ENCODE measurements at regions not wholly inside any gene's neighbourhood (a gene's known extent, or its start where the extent isn't known, plus 50 kb on each side); places are given as distances from the start of the nearest gene placed in this dataset.

DNA sequence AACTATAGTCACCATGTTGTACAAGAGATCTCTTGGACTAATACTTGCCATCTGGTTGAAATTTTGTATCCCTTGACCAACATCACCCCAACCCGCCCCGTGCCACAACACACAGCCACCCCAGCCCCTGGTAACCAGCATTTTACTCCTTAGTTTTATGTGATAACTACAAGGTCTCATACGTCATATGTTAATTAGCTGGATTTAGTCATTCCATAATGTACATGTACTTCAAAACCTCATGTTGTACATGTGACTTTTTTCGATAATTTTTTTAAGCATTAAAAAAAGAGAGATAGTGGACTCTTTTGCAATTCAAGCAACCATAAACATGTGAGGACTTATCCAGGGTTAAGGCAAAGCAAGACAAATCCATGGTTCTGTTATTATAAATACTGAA lies 773.4 kb upstream of the NOVA1 start:
- no peak overlapping the region for H3K9ac ChIP-seq (ENCODE audit: low read length)
- no peaks in the 10 kb centered on the region for H3K27me3 ChIP-seq (ENCODE audit: low read length)
- H3K9me3 ChIP-seq (ENCODE audit: insufficient read depth, low read length): peaks cover 2% of the 10 kb centered on the region; the same call in 1 of the 2 replicates
- no peak for TF ChIP-seq EZH2phosphoT487 (conservative IDR thresholded peaks at IDR 0.05; ENCODE audit: low read length)
- TF ChIP-seq, protein P1, sequence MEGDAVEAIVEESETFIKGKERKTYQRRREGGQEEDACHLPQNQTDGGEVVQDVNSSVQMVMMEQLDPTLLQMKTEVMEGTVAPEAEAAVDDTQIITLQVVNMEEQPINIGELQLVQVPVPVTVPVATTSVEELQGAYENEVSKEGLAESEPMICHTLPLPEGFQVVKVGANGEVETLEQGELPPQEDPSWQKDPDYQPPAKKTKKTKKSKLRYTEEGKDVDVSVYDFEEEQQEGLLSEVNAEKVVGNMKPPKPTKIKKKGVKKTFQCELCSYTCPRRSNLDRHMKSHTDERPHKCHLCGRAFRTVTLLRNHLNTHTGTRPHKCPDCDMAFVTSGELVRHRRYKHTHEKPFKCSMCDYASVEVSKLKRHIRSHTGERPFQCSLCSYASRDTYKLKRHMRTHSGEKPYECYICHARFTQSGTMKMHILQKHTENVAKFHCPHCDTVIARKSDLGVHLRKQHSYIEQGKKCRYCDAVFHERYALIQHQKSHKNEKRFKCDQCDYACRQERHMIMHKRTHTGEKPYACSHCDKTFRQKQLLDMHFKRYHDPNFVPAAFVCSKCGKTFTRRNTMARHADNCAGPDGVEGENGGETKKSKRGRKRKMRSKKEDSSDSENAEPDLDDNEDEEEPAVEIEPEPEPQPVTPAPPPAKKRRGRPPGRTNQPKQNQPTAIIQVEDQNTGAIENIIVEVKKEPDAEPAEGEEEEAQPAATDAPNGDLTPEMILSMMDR (IDR thresholded peaks at IDR 0.05; ENCODE audit: insufficient read depth, low read length, poor library complexity, severe bottlenecking): no peak
- H3K9me2 ChIP-seq (replicated peaks; ENCODE audit: insufficient read depth, low read length): no peaks in the 10 kb centered on the region
- H3K4me2 ChIP-seq (ENCODE audit: low read depth, low read length, poor library complexity, severe bottlenecking): no peak overlapping the region
- no peak overlapping the region for H3K27ac ChIP-seq (ENCODE audit: low read depth, low read length)
- H3K4me3 ChIP-seq (ENCODE audit: insufficient read depth, low read length, poor library complexity, severe bottlenecking): no peak overlapping the region
- H3K79me2 ChIP-seq (ENCODE audit: insufficient read depth, low read length): no peaks in the 10 kb centered on the region
- no peaks in the 10 kb centered on the region for H3K36me3 ChIP-seq (ENCODE audit: low read length)
- H3F3A ChIP-seq (ENCODE audit: insufficient read depth): no peaks in the 10 kb centered on the region
- no peaks in the 10 kb centered on the region for H4K20me1 ChIP-seq (ENCODE audit: low read depth, low read length)
- H2AFZ ChIP-seq (ENCODE audit: low read depth, low read length, severe bottlenecking): no peak overlapping the region

DNA sequence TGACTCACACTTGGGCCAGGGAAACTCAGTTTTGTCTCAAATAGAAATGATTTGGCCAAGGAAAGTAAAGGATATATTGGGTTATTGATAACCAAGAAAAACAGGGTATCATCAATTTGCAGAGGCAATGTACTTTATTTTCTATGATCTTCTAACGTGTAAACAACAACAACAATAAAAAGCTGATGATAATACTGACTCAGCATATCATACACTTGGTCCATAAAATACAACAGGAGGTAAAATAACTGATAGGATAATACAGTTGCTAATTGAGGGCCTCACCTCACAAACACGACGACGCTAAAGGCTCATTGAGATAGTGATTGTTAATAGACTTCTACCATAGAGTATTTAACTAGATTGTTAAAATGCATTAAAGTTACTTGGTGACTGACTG lies 774.0 kb upstream of the NOVA1 start:
- no peaks in the 10 kb centered on the region for H4K20me1 ChIP-seq (ENCODE audit: low read depth, low read length)

DNA sequence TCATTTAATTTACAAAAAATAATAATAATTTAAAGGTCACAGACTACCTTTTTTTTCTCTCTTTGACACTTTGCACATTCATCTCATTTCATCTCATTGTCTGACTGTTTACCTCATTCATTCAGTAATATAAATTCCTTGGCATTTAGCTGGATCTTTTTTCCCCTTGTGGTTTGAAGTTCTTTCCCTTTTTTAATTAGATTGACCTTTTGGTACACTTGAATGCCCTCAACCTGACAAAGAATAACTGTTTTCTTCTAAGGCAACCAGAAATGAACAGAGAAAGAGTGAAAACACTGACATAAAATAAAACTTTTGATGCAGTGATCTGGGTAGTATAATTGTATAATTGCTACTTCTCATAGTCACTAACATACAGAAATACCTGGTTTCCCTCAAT lies 774.9 kb upstream of the NOVA1 start:
- Histone ChIP-seq H3K27ac (ENCODE audit: low read depth, low read length) (no peak overlapping the region), H3F3A (ENCODE audit: insufficient read depth) (no peaks in the 10 kb centered on the region), H3K4me3 (ENCODE audit: insufficient read depth, low read length, poor library complexity, severe bottlenecking) (no peak overlapping the region), H3K9me2 (replicated peaks; ENCODE audit: insufficient read depth, low read length) (no peaks in the 10 kb centered on the region), H3K79me2 (ENCODE audit: insufficient read depth, low read length) (no peaks in the 10 kb centered on the region), H4K20me1 (ENCODE audit: low read depth, low read length) (no peaks in the 10 kb centered on the region), H3K4me2 (ENCODE audit: low read depth, low read length, poor library complexity, severe bottlenecking) (no peak overlapping the region), H3K9ac (ENCODE audit: low read length) (no peak overlapping the region), H2AFZ (ENCODE audit: low read depth, low read length, severe bottlenecking) (no peak overlapping the region), H3K36me3 (ENCODE audit: low read length) (no peaks in the 10 kb centered on the region), H3K27me3 (ENCODE audit: low read length) (no peaks in the 10 kb centered on the region), H3K9me3 (ENCODE audit: insufficient read depth, low read length) (peaks cover 5% of the 10 kb centered on the region; the same call in 1 of the 2 replicates)
- TF ChIP-seq, protein P1 (IDR thresholded peaks at IDR 0.05; ENCODE audit: insufficient read depth, low read length, poor library complexity, severe bottlenecking): no peak
- TF ChIP-seq EZH2phosphoT487 (conservative IDR thresholded peaks at IDR 0.05; ENCODE audit: low read length): no peak

More for the DNA sequence above, 774.0 kb upstream of the NOVA1 start:
- H3K9me3 ChIP-seq (ENCODE audit: insufficient read depth, low read length): peaks cover 5% of the 10 kb centered on the region; the same call in 1 of the 2 replicates
- no peaks in the 10 kb centered on the region for H3K27me3 ChIP-seq (ENCODE audit: low read length)
- no peak overlapping the region for H3K4me2 ChIP-seq (ENCODE audit: low read depth, low read length, poor library complexity, severe bottlenecking)
- TF ChIP-seq EZH2phosphoT487 (conservative IDR thresholded peaks at IDR 0.05; ENCODE audit: low read length): no peak
- TF ChIP-seq, protein P1 (IDR thresholded peaks at IDR 0.05; ENCODE audit: insufficient read depth, low read length, poor library complexity, severe bottlenecking): no peak
- no peak overlapping the region for H3K4me3 ChIP-seq (ENCODE audit: insufficient read depth, low read length, poor library complexity, severe bottlenecking)
- no peaks in the 10 kb centered on the region for H3K79me2 ChIP-seq (ENCODE audit: insufficient read depth, low read length)
- H3K36me3 ChIP-seq (ENCODE audit: low read length): no peaks in the 10 kb centered on the region
- no peak overlapping the region for H3K9ac ChIP-seq (ENCODE audit: low read length)
- H3K9me2 ChIP-seq (replicated peaks; ENCODE audit: insufficient read depth, low read length): no peaks in the 10 kb centered on the region
- no peaks in the 10 kb centered on the region for H3F3A ChIP-seq (ENCODE audit: insufficient read depth)
- H2AFZ ChIP-seq (ENCODE audit: low read depth, low read length, severe bottlenecking): no peak overlapping the region
- no peak overlapping the region for H3K27ac ChIP-seq (ENCODE audit: low read depth, low read length)

Measured in SU-DHL-6 (cell line).